Stimulated activated CD8-positive, alpha-beta memory T cell treated with anti-CD3 and anti-CD28 coated beads, Interleukin-4, amount 100 ng/mL, for 24 hours (primary cell): ENCODE measurements at regions not wholly inside any gene's neighbourhood (a gene's known extent, or its start where the extent isn't known, plus 50 kb on each side); places are given as distances from the start of the nearest gene placed in this dataset.

Source experiments
- DNase-seq: peaks from one replicate; pipeline ENCODE4 v3.0.0-alpha.2; 2020; ENCODE audit warnings: low read depth

DNA sequence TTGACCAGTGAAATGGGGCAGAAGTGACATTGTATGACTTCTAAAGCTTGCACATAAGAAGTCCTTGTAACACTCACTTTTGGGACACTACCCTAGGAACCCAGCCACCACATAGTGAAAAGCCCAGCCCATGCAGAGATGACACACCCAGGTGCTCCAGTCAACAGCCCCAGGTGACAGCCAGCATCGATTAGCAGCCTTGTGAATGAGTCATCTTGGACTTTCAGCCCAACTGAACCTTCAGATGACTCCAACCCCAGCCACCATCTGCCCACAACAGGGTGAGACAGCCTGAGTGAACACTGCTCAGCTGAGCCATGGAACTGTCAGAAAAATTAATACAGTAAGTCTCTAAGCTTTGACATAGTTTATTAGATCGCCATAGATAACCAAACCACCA lies 458.6 kb downstream of the ZSWIM6 start:
- DNase-seq, result no peak

DNA sequence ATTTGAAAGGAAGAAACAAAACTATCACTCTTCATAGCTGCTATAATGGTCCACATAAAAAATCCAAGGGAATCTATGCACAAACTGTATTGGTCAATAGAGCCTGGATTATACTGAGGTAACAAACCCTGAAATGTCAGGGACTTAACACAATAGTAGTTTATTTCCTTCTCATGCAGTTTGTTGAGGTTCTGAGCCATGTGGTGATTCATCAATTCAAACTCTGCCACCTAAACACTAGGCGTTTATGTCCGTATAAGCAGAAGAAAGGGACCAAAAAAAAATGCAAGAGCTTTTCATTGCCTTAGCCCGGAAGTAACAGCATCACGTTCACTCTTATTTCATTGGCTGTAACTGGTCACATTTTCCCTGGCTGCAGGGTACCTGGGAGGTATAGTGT lies 464.7 kb downstream of the ZSWIM6 start:
- no peak for DNase-seq

DNA sequence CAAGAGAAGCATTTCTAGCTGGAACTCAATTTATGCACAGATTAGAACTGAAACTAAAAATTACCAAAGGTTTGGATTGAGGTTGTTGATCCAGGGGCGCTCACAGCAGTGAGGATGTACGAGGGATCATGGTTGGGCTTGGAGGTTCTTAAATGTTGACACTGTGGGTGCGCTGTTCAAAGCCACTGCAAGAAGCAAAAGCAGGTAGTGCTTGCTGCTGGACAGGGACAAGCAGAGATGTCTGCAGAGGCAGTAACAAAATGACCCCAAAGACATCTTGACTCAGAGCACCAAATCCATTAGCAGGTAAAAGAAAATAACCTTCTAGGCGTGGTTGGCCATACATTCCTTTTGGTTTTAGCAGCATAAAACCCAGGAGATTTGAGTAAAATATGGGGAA lies 468.4 kb downstream of the ZSWIM6 start:
- no peak for DNase-seq

DNA sequence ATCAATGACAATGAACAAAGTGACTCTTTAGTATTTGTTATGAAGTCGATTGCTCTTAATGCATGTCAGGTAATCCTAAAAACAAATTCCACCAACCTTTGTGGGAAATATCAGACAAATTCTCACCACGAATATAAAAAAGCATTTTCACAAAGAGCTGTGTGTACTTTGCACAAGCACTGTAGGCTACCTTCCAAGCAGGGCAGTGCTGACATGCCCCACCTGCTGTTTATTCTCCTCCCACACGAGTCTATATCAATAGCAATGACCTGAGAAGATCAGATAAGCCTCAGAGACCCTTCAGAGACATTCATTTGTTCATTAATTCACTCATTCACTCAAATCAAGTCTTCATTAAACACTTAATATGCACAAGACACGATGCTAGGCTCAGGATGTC lies 469.1 kb downstream of the ZSWIM6 start:
- no peak for DNase-seq

DNA sequence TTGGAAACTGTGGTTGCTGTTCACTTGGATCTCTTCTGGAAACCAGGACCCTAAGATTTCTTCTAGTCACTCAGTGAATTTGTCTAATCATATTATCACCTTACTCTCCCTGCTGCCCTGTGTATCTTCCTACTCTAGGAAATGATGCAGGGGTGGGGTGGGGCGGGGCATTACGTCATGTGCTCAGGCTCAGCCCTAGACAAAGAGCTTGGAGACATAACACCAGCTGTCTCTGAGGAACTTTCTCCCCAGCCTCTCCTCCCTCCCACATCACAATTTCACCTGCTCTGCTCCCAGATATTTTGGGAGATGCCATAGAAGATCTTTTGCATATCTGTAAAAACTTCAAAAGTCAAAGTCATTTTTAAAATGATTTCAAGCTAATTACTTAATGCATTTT lies 470.4 kb downstream of the ZSWIM6 start:
- no peak for DNase-seq

DNA sequence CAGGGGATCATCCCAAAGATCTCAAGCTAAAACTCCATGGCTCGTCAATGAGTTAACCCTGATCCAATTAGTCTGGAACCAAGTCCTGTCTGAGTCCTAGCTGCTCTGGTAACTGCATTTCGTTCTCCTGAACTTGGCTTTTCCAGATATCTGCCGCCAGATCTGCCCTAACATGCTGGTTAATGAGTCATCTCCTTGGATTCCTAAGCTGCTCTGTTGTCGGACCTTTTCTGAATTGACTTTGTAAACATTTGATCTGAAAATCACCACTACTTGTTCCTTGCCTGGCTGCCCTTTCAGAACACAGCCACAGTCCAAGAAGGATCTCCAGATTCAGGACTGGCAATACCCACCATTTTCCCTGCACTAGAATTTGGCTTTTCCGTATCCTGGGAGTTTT lies 473.0 kb downstream of the ZSWIM6 start:
- no peak for DNase-seq

DNA sequence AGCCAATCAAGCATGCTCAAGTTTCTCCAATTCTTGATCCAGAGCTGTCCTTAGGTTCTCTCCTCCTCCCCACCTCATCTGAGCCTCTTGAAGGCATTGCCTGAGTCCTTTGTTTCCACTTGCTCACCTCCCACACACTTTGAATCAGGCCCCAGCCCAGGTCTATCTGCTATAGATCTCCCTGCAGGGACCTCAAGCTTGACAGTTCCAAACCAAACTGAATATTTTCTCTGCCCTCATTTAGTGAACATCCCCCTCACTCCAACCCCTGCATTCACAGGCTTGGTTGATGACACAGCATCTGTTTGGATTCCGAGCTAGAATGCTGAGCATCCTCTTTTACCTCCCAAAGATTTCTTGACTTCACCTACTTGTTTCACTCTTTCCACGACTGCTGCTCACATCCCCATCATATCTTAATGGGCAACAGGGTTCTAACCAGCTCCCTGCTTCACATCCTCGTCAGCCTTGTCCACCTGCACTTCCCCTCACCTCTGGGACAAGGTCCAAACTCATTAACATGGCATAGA lies 474.5 kb downstream of the ZSWIM6 start:
- DNase-seq, result no peak

DNA sequence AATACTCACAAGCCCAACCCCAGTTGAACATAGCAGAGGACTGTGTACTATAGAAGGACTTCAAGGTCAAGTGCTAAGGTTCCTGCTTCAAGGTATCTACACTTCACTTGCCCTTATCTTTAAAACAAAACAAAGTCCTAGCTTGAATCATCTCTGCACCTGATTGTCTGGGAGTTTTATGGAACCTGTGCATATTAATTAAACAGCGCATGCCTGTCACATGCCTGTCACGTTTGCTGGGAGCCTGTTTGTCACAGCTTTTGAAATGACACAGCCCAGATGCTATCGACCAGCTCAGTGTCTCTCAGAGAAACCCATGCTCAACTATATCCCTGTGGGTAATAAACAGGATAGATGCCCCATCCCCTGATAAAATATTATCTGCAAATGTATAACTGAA lies 476.0 kb downstream of the ZSWIM6 start:
- no peak for DNase-seq

DNA sequence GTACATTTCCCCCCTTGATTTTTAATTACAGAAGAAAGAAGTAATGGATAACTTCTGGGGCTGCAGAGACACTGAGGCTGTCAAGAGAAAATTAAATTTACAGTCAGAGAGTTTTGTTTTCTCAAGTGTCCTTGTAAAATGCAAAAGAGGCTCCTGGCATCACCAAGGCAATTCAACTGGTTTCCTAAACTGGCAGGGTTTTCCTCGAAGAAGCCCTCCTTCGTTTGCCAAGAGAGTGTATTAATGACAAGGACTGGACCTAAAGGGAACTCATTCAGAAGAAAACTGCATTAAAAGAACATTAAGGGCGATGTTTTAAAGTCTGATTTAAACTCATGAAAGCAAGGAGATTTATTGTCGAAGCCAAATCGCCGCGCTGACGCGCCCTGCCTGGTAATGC lies 476.9 kb downstream of the ZSWIM6 start:
- DNase-seq, result no peak

DNA sequence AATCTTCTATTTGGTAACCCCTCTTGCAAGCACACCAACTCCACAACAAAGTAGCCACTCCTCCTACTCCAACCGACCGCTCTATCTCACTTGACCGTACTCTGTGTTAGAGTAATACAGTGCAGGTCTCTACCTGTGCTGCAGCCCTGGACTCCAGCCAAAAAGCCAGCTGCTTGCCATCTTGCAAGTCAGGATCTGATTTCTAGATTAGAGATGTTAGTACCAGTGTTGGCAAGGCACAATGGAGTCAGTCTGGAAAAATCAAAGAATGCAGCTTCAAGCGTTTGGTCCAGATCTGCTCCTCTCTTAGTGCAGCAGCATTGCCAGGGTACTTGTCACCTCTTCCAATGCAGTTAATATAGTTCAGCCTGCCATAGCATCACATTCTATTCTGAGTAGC lies 477.6 kb downstream of the ZSWIM6 start:
- DNase-seq, result no peak

DNA sequence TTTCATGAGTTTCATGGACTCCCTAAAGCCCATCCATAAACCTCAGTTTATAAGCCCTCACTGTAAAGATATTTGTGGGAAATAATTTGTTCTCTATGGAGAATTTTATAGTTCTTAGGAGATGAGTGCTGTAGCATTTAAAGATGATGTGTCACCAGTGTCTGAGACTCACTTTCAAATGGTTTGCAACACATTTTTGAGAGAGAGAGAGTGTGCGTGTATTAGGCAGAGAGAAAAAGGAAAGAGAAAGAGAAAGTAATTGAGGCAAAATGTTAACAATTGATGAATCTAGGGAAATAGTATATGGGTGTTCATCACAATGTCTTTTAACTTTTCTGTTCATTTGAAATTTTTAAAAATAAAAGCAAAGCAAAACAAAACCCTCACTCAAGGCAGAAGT lies 479.0 kb downstream of the ZSWIM6 start:
- no peak for DNase-seq

DNA sequence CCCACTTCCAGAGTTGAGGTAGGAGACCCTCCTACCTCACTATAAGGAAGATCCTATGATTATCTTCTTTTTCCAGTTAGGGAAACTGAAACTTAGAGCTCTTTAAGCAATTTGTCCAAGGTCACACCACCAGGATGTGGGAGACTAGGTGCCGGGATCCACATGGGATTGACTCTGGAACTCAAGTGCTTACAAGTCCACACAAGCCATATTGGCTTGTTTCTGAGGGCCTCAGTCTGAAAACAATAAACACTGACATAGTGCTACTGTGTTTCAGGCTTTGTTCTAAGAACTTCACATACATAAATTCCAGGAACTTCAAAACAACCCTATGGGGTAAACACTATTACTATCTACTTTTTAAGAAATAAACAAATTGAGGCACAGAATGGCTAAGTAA lies 481.3 kb downstream of the ZSWIM6 start:
- DNase-seq, result no peak

DNA sequence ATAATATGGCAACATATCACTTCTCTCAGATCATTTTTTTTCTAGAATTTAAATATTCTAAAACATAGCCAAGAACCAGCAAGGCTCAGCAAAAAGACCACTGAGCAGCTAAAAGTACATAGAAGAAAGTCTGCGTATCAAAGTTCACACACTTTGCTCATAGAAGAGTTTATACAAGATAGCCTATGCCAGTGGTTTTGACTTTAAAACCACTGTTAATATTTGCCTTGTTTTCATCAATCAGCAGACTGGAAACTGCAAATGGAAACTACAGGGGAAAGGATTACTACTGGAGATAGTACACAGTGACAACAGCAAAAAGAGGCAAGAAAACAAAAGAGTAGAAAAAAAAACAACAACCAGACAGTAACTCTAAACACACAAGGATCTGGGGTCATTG lies 483.3 kb downstream of the ZSWIM6 start:
- DNase-seq, result no peak

DNA sequence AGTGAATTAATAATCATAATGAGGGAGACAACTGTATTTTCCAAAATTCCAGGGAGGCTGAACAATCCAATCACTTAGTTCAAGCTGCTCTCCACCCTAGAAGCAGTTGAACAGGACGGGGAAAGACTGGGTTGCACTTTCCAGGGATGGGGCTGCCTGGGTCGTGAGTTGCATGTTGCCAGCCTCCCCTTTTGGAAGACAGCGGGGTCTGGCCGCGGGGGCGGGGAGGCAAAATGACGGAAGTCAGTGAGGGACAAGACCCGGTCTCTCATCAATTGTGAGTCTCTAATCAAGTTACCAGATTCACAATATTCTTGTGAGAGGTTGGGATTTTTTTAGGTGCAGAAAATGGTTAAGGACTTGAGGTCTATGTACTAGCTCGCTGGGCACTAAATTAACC lies 484.1 kb downstream of the ZSWIM6 start:
- no peak for DNase-seq

DNA sequence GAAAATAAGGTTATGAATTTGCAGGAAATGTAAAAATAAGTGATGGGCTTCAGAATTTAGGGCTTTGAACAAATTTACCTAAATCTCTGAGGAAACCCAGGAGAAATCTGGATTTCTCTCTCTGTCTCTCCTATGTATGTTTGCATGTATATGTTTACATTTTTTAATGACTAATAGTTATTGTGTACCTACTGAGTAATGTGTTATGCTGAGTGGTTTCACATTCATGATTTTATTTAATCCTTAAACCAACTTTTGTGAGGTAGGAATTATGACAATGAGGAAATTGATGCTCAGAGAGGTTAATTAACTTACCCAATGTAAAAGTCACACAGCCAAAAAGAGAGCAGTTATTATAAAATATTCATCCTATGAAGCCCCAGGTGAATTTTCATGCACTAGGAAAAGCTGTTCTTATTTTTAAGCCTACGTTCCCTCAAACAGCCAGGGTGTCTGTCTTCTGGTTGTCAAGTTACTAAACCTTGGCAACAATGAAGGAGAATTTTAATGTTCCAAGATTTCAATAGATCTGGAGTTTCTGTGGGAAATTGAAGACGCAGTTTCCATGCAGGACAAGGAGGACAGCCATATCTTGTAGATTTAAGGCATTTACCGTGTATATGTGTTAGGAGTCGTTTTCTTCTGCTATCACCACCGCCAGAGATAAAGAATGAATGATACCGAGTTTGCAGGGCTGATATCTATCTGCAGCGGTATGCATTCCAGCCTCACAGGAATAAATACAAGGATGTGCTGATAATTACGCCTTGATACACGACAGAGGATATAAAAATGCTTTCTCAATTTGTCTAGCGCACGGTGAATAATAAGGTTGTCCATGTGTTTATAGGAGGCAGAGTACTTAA lies 484.8 kb downstream of the ZSWIM6 start:
- DNase-seq, result no peak

DNA sequence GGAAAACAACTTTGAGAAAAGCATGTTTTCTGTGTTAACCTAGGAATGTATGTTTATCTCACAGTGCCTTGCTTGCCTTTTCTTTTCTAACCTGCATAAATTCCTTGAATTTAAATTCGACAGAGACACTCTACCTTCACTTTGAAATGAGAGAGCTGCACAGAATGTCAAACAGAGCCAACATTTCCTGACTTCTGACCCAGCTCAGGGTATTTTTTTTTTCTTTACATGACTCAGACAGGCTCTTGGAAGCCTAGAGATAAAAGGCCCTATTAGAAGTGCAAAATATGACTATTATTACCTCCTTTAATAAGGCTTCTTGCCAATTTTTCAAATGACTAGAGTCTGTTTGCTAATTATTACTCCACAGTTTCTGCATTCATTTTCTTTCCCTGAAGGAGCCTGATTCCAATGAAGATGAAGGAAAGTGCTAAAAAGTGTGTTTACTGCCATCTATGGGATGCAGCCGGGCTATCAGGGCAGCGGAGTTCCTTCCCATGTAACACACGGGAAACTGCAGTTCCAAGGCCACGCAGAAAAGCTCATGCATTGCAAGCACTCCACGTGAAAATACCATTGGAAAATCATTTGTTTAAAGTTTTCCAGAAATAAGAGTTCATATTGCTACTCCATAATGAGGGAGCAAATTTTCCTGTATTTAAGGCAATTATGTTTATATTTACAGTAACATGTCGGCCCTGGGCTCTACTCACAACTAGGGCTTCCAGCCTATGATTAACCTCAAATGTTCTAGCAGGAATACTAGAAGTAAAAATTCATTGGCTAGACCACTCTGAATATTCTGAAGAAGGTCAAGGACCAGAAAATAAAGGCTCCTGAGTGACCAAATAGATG lies 485.6 kb downstream of the ZSWIM6 start:
- no peak for DNase-seq

DNA sequence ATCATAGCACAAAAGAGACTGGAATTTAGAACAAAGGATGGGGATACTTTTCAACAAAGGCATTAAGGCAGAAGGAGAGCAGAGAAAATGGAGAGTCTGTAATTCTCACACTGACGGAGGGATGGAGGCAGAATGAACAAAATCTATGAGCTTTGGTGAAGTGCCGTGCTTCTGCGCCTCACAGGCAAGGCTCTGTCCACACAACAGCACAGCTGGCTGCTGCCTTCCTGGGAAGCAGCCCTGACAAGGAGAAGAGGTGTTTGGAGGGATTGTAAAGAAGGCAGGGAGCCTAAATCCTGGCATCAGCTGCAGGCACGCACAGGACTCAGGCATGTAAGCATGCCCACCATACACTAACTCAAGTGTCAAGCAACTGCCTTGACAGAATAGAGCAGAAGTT lies 485.2 kb upstream of the KIF2A start:
- DNase-seq, result no peak

DNA sequence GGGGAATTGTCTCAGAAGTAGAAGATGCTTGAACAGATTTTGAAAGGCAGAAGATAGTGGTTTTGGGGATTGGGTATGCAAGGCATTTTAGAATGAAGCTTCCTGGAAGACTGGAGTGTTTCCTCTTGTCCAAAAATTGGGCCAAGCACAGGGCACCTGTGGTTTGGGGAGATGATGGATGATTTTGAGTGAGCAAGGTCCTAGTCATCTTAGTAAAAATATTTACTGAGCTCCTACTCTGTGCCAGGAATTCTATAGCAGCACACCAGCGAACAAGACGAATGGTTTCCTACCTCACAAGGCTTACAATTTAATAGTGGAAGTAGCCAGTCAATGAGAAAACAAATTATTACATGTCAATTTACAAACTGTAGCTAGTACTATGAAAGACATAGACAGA lies 484.4 kb upstream of the KIF2A start:
- no peak for DNase-seq

DNA sequence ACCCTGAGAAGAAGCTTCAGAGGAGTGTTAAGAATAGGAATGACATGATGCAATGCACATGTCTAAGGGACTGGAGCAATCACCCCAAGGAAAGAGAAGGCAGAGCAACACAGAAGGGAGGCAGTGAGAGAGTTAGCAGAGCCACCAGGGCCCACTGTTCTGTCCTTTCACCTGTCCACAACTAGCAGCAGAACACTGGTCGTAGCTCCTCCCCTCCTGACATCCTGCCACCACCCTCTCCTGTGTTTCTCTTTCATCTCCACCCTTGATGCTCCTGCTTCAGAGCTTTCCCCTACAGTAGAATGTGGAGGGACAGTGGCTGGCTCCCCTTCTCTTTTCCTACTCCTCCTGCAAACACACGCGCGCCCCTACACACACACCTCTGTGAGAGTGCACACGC lies 483.4 kb upstream of the KIF2A start:
- DNase-seq, result no peak

DNA sequence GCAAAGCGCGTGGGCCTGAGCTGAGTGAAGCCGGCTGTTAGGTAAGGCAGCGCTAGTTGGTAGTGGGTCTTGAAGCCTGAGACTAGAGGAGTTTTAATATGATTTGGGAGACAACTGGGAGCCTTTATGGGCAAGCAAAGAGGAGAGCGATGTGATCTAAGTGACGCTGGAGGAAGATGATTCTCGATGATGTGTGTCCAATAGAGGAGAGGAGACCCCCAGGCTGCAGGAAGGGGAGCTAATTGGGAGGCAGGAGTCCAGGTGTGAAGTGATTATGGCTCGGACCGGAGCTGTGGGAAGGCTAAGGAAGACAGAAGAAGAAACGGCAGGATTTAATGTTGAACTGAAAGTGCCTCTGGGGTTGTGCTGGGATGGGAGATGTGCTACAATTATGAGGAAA lies 482.9 kb upstream of the KIF2A start:
- DNase-seq, result no peak

DNA sequence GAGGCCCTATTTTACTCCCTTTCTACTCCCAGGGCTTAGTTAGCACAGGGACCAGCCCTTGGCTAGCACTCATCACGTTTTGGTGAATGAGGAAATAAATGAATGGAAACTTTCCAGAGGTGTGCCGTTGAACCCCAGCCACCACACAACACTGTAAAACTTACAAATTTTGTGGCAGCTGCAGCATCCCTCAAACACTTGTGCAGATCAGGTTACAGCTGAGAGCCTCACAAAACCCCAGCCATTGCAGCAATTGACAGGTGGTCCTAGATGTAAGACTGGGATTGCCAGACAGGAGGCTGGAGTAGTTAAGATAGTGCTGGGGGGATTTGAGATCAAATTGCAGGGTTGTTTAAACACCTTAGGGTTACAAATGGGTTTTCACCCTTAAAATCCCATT lies 482.2 kb upstream of the KIF2A start:
- no peak for DNase-seq

DNA sequence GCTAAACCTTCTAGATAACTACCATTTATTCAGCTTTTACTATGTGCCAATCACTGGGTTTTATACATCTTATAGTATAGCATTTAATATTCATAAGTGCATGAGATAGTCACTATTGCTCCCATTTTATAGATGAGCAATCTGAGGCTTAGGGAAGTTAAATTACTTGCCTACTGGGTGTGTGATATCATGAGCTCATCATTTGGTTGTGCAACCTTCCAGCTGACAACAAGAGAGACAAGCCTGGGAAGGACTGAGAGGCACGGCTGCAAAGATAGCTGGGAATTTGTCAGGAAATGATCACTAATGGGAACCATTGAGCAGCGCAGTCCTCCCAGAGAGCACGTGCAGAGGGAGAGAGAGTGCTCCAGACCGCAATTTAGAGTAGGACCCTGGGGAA lies 481.6 kb upstream of the KIF2A start:
- DNase-seq, result no peak

DNA sequence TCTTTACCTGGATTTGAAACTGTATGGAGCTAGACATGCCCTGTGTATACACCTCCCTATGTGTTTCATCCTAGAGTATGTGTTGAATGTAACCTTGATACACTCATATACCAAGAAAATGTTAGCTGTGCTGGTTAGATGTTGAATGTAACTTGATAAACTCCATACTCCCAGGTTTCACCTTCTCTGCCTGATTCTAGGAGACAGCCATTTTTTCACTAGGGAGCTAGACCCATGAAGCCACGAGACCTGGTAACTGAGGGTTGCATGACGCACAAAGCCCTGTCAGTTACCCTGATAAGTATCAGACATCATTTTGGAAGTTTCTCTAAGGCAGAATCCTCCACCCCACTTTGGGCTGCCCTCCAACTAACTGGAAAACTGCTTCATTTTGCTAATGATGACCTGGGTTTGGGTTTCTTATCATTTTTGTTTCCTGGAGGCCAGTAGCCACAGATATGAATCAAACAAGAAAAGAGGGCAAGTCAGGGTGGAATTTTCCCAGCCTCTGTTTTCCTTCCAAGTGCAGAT lies 478.5 kb upstream of the KIF2A start:
- DNase-seq, result no peak
